ENCODE measurements at regions not wholly inside any gene's neighbourhood (a gene's known extent, or its start where the extent isn't known, plus 50 kb on each side); places are given as distances from the start of the nearest gene placed in this dataset.

- H3K27me3 ChIP-seq (ENCODE audit: insufficient read depth, low read length) = no peaks in the 10 kb centered on the region
- H3K4me3 ChIP-seq (ENCODE audit: low read length) = no peak overlapping the region
- H3K9me3 ChIP-seq (ENCODE audit: low read depth, low read length) = no peaks in the 10 kb centered on the region
- no peaks in the 10 kb centered on the region for H3K4me1 ChIP-seq (ENCODE audit: insufficient read depth, low read length)
These were observed 635.9 kb upstream of the SUCLG2 start for GRCh38 chr3:68290333-68290732.

GRCh38 chr3:68288085-68288484 is 633.7 kb upstream of the SUCLG2 start:
- Histone ChIP-seq H3K9me3 (ENCODE audit: low read depth, low read length) (no peaks in the 10 kb centered on the region), H3K27me3 (ENCODE audit: insufficient read depth, low read length) (no peaks in the 10 kb centered on the region), H3K4me1 (ENCODE audit: insufficient read depth, low read length) (no peaks in the 10 kb centered on the region), H3K4me3 (ENCODE audit: low read length) (no peak overlapping the region)

- no peak overlapping the region for H3K4me3 ChIP-seq (ENCODE audit: low read length)
- H3K9me3 ChIP-seq (ENCODE audit: low read depth, low read length) = no peaks in the 10 kb centered on the region
- H3K4me1 ChIP-seq (ENCODE audit: insufficient read depth, low read length) = no peaks in the 10 kb centered on the region
- H3K27me3 ChIP-seq (ENCODE audit: insufficient read depth, low read length) = no peaks in the 10 kb centered on the region
These were observed 632.7 kb upstream of the SUCLG2 start for GRCh38 chr3:68287101-68287500.

GRCh38 chr3:68274286-68274685 is 619.9 kb upstream of the SUCLG2 start:
- Histone ChIP-seq H3K4me1 (ENCODE audit: insufficient read depth, low read length) (no peaks in the 10 kb centered on the region), H3K9me3 (ENCODE audit: low read depth, low read length) (no peaks in the 10 kb centered on the region), H3K27me3 (ENCODE audit: insufficient read depth, low read length) (no peaks in the 10 kb centered on the region), H3K4me3 (ENCODE audit: low read length) (no peak overlapping the region)

- Histone ChIP-seq H3K27me3 (ENCODE audit: insufficient read depth, low read length) (no peaks in the 10 kb centered on the region), H3K4me3 (ENCODE audit: low read length) (no peak overlapping the region), H3K4me1 (ENCODE audit: insufficient read depth, low read length) (no peaks in the 10 kb centered on the region), H3K9me3 (ENCODE audit: low read depth, low read length) (no peaks in the 10 kb centered on the region)
These were observed 616.7 kb upstream of the SUCLG2 start for GRCh38 chr3:68271145-68271544.

- Histone ChIP-seq H3K27me3 (ENCODE audit: insufficient read depth, low read length) (no peaks in the 10 kb centered on the region), H3K9me3 (ENCODE audit: low read depth, low read length) (no peaks in the 10 kb centered on the region), H3K4me1 (ENCODE audit: insufficient read depth, low read length) (no peaks in the 10 kb centered on the region), H3K4me3 (ENCODE audit: low read length) (no peak overlapping the region)
These were observed 602.3 kb upstream of the SUCLG2 start for GRCh38 chr3:68256635-68257223.

GRCh38 chr3:68249265-68249664 is 594.9 kb upstream of the SUCLG2 start:
- H3K4me1 ChIP-seq (ENCODE audit: insufficient read depth, low read length) = no peaks in the 10 kb centered on the region
- H3K27me3 ChIP-seq (ENCODE audit: insufficient read depth, low read length) = no peaks in the 10 kb centered on the region
- H3K9me3 ChIP-seq (ENCODE audit: low read depth, low read length) = no peaks in the 10 kb centered on the region
- H3K4me3 ChIP-seq (ENCODE audit: low read length) = no peak overlapping the region

- no peaks in the 10 kb centered on the region for H3K4me1 ChIP-seq (ENCODE audit: insufficient read depth, low read length)
- H3K9me3 ChIP-seq (ENCODE audit: low read depth, low read length) = no peaks in the 10 kb centered on the region
These were observed 588.2 kb upstream of the SUCLG2 start for GRCh38 chr3:68242606-68243005.

GRCh38 chr3:68239542-68239941 is 585.1 kb upstream of the SUCLG2 start:
- Histone ChIP-seq H3K9me3 (ENCODE audit: low read depth, low read length) (no peaks in the 10 kb centered on the region), H3K27me3 (ENCODE audit: insufficient read depth, low read length) (no peaks in the 10 kb centered on the region), H3K4me1 (ENCODE audit: insufficient read depth, low read length) (no peaks in the 10 kb centered on the region), H3K4me3 (ENCODE audit: low read length) (no peak overlapping the region)

More at GRCh38 chr3:68242606-68243005, 588.2 kb upstream of the SUCLG2 start:
- Histone ChIP-seq H3K4me3 (ENCODE audit: low read length) (no peak overlapping the region), H3K27me3 (ENCODE audit: insufficient read depth, low read length) (no peaks in the 10 kb centered on the region)

GRCh38 chr3:68234076-68234780 is 579.8 kb upstream of the SUCLG2 start:
- no peak overlapping the region for H3K4me3 ChIP-seq (ENCODE audit: low read length)

GRCh38 chr3:68228856-68229255 is 574.4 kb upstream of the SUCLG2 start:
- Histone ChIP-seq H3K27me3 (ENCODE audit: insufficient read depth, low read length) (no peaks in the 10 kb centered on the region), H3K9me3 (ENCODE audit: low read depth, low read length) (no peaks in the 10 kb centered on the region), H3K4me1 (ENCODE audit: insufficient read depth, low read length) (no peaks in the 10 kb centered on the region), H3K4me3 (ENCODE audit: low read length) (no peak overlapping the region)

More at GRCh38 chr3:68234076-68234780, 579.8 kb upstream of the SUCLG2 start:
- Histone ChIP-seq H3K9me3 (ENCODE audit: low read depth, low read length) (no peaks in the 10 kb centered on the region), H3K4me1 (ENCODE audit: insufficient read depth, low read length) (no peaks in the 10 kb centered on the region), H3K27me3 (ENCODE audit: insufficient read depth, low read length) (no peaks in the 10 kb centered on the region)

- Histone ChIP-seq H3K4me1 (ENCODE audit: insufficient read depth, low read length) (no peaks in the 10 kb centered on the region), H3K27me3 (ENCODE audit: insufficient read depth, low read length) (no peaks in the 10 kb centered on the region), H3K9me3 (ENCODE audit: low read depth, low read length) (no peaks in the 10 kb centered on the region), H3K4me3 (ENCODE audit: low read length) (no peak overlapping the region)
These were observed 566.4 kb upstream of the SUCLG2 start for GRCh38 chr3:68220832-68221231.

- Histone ChIP-seq H3K4me3 (ENCODE audit: low read length) (no peak overlapping the region), H3K27me3 (ENCODE audit: insufficient read depth, low read length) (no peaks in the 10 kb centered on the region), H3K4me1 (ENCODE audit: insufficient read depth, low read length) (no peaks in the 10 kb centered on the region), H3K9me3 (ENCODE audit: low read depth, low read length) (no peaks in the 10 kb centered on the region)
These were observed 557.2 kb upstream of the SUCLG2 start for GRCh38 chr3:68211637-68212036.

- no peaks in the 10 kb centered on the region for H3K27me3 ChIP-seq (ENCODE audit: insufficient read depth, low read length)
- H3K4me3 ChIP-seq (ENCODE audit: low read length) = no peak overlapping the region
- no peaks in the 10 kb centered on the region for H3K9me3 ChIP-seq (ENCODE audit: low read depth, low read length)
- no peaks in the 10 kb centered on the region for H3K4me1 ChIP-seq (ENCODE audit: insufficient read depth, low read length)
These were observed 556.2 kb upstream of the SUCLG2 start for GRCh38 chr3:68210635-68211034.

GRCh38 chr3:68207327-68207726 is 552.9 kb upstream of the SUCLG2 start:
- Histone ChIP-seq H3K9me3 (ENCODE audit: low read depth, low read length) (no peaks in the 10 kb centered on the region), H3K4me3 (ENCODE audit: low read length) (no peak overlapping the region), H3K27me3 (ENCODE audit: insufficient read depth, low read length) (no peaks in the 10 kb centered on the region), H3K4me1 (ENCODE audit: insufficient read depth, low read length) (no peaks in the 10 kb centered on the region)

GRCh38 chr3:68206524-68207117 is 552.2 kb upstream of the SUCLG2 start:
- no peaks in the 10 kb centered on the region for H3K9me3 ChIP-seq (ENCODE audit: low read depth, low read length)
- H3K4me1 ChIP-seq (ENCODE audit: insufficient read depth, low read length) = no peaks in the 10 kb centered on the region
- no peak overlapping the region for H3K4me3 ChIP-seq (ENCODE audit: low read length)
- H3K27me3 ChIP-seq (ENCODE audit: insufficient read depth, low read length) = no peaks in the 10 kb centered on the region
